SKM-1 (cell line): ENCODE measurements at regions not wholly inside any gene's neighbourhood (a gene's known extent, or its start where the extent isn't known, plus 50 kb on each side); places are given as distances from the start of the nearest gene placed in this dataset.
A peak's percentile ranks its signal among the peaks of the same experiment; 100 is the strongest.
"Not testable (repeated sequence)": the region's sequence is repeated elsewhere in the genome, so short reads cannot be mapped to it uniquely, and the experiment has no call there.

Source experiments
- DNase-seq: peaks from one replicate; lab custom pipeline; 2025; ENCODE audit not compliant: unreplicated experiment; lab: John Stamatoyannopoulos, UW

DNA sequence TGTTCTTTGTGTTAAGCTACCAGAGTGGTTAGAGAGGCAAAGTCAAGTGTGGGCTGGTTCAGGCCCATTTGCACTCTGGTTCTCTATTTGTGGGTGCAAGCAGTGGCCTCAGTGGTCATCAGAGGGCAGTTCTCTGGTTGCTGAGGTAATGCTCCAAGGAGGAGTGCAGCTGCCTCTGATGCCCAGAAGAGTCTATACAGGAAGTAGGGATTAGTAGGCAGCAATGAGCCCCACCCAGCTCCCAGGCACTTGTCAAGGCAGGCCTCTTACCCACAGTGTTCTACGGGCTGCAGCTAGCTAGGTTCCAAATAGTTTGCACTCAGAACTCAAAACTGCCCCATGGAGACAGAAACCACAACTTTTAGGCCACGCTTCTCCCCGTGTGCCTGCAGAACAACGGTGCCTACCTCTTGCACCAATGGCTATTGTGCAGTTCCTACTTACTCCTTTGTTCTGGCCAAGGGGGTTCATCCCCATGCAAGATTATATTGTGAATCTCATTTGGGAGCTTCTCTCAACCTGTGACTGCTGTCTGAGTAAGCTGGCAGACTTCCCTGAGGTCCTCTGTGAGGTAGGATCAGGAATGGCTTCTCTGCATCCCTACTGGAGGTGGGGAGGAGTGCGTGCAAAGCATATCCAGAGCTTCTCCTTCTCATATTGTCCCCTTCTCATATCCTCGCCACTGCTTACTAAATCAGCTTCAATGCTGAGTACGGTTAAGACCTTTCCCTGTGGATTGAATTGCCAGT is 410.3 kb upstream of the LMO3 start:
- no peak for DNase-seq

DNA sequence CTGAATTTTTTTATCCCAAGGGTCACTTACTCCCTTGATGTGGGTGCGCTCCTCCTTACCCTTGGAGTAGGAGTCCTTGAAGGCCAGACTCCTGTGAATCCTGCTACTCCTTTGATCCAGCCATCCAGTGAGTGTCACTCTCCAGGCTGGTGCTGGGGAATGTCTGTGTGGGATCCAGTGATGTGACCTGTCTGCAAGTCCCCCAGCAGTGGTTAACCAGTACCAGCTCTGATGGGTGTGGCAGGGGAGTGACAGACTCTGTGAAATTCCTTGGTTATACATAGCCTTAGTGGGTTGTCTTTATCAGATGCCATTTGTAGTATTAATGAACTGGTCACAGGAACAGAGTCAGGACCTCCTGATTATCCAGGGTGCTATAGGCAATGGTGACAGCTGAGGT is 409.5 kb upstream of the LMO3 start:
- DNase-seq = no peak

- not testable (repeated sequence) for DNase-seq
Observed at GRCh38 chr12:17007442-17008040, 401.6 kb upstream of the LMO3 start.

DNA sequence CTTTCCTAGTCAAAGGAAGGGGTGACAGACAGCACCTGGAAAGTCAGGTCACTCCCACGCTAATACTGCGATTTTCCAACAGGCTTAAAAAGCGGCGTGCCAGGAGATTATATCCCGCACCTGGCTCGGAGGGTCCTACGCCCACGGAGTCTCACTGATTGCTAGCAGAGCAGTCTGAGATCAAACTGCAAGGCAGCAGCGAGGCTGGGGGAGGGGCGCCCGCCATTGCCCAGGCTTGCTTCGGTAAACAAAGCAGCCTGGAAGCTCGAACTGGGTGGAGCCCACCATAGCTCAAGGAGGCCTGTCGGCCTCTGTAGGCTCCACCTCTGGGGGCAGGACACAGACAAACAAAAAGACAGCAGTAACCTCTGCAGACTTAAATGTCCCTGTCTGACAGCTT is 392.6 kb upstream of the LMO3 start:
- DNase-seq = not testable (repeated sequence)

- no peak for DNase-seq
Observed at GRCh38 chr12:16984484-16984883, 378.5 kb upstream of the LMO3 start.

DNA sequence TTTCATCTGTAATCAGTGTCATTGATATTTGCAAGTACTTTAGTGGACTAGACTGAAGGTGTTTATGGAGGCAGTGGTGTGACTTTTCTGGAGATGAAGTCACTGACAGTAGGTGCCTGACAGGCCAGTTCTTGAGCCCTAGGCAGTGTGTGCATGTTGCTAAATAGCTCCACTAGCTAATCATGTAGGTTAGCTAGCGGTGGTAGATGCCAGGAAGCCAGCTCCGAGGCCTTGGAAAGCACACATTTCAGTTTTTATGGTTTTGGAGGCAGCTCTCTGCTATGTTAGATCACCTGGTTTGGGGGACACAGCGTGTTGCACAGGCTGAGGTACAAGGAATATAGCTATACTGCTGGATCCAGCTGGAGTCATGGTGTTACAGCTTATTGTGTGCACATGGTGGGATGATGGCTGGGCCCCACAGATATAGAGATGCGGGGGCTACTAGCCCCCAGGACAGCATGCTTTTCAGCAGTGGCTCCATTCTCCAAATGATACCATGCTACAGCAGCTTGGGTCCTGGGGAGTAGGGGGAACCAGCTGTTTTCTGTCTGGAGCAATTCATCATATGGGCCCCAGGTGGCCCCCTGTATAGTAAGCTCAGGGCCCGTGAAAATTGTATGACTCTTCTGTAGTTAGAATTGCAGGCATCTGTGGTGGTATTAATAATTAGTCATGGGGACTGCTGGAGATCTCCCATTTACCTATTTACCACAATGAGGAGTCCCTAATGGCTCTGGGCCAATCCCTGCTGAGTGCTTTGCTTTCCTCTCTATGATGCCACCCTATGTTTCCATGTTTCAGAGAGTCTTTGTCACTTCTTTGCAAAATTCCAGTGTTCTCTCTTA is 367.2 kb upstream of the LMO3 start:
- no peak for DNase-seq

DNA sequence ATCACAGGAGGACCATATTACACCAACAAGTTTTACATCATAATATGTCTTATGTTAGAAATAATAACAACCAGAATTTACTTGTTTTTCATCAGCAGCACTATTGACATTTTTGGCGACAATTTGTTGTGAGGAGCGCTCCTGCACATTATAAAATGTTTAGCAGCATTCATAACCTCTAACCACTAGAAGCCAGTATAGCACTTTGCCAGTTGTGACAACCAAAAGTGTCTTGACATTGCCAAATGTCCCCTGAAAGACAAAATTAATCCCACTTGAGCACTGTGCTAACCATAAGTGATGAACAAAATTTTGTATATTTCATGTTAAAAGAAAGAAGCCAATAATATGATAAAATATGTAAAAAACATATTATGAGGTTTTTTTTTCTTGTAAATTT is 356.9 kb upstream of the LMO3 start:
- DNase-seq = no peak

DNA sequence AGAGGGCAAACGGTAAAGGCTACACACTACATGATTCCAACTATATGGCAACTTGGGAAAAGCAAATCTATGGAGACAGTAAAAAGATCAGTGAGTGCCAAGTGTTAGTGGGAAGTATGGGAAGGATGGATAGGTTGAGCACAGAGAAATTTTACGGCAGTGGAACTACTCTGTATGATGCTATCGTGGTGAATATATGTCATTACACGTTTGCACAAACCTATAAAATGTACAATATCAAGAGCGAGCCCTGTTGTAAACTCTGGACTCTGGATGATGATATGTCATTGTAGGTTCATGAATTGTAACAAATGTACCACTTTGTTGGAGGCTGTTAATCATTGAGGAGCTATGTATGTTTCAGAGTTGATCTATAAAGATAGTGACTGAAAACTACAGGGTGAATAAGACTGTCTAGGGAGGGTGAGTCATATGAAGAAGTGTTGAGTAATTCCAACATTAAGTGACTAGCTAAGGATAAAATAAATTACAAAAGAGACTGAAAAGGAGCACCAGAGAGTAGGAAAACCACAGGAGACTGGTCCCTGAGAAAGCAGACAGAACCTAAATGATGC is 349.2 kb upstream of the LMO3 start:
- no peak for DNase-seq

DNA sequence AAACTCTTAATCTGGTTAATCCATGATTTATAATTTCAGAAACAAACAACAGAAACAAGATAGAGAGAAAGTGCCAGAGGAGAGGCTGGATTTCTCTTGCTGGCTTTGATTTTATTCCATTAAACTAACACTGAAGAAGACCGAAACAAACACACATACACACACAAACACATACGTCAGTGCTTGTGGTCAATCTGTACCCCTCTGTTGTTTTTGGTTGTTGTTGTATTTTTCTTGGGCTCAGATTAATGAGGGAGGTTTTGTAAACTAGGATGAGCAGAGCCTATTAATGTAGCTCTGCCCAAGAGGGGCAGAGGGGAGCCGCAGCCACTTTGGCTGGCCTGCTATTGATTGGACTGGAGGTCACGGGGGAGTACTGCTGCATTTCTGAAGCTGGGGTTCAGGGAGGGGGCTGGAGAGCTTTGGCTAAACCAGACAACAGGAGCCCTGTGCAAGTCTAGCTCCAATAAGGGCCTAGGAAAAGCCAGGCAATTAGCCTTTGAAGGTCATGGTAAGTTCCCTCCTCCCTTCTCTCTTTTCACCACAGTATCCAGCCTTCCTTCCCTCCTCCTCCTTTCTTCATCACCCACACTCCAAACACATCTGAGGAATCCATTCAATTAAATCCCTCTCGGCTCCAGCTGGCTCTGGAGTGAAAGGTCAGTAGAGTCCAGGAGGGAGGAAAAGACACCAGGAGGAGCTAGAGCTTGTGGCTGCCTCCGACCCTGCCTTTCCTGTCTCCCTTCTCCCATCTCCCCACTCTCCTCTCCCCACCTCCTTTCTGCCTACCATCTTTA is 344.1 kb upstream of the LMO3 start:
- DNase-seq = no peak

DNA sequence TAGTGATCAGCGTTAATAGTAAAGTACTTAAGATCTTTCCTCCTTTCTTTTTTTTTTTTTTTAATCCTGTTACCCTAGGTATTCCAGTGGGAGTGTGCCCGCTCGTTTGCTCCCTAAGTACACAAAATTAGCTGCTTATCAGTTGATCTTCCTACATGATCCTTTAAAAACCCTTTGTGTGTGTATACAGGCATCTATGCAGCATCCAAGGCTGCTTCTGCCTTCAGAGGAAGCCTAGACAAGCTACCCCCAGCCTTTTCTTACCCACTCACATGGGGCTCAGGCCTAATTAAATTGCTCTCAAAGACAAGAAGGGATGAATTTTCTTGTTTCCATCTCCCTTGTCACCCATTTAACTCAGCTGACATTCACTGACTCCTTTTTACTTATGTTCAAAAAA is 343.4 kb upstream of the LMO3 start:
- no peak for DNase-seq

- DNase-seq = peak; percentile 2
Observed at GRCh38 chr12:16946704-16947103, 340.7 kb upstream of the LMO3 start.

- DNase-seq = peak; percentile 22
Observed at GRCh38 chr12:16939871-16940306, 333.9 kb upstream of the LMO3 start.

- DNase-seq = no peak
Observed at GRCh38 chr12:16927259-16927658, 321.3 kb upstream of the LMO3 start.

DNA sequence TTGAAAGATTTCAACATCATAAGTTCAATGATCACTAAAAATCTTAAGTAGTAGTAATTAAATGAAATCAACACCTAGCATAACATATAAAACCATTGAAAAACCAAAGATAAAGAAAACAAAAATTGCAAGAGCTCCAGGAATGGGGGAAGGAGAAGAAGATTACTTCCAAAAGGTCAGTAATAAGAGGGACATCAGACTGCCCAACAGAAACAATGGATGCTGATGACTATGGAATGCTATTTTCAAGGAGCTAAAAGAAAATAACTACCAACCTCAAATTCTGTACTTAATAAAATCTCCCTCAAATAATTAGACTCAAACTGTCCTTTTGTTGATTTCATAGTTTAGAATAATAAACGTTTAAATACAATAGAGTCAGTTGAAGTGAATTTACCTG is 314.5 kb upstream of the LMO3 start:
- DNase-seq = no peak

- no peak for DNase-seq
Observed at GRCh38 chr12:16919551-16919950, 313.6 kb upstream of the LMO3 start.

DNA sequence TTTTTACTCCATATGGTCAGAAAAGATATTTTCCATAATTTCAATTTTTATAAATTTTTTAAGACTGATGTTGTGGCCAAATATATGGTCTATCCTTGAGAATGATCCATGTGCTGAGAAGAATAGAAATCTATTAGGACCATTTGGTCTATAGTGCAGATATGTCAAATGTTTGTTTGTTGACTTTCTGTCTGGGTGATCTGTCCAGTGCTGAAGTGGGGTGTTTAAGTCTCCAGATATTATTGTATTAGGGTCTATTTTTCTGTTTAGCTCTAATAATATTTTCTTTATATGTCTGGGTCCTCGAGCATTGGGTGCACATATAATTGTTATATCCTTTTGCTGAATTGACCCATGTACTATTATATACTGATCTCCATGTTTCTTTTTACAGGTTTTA is 308.9 kb upstream of the LMO3 start:
- DNase-seq = no peak

- no peak for DNase-seq
Observed at GRCh38 chr12:16913832-16914490, 308.0 kb upstream of the LMO3 start.

DNA sequence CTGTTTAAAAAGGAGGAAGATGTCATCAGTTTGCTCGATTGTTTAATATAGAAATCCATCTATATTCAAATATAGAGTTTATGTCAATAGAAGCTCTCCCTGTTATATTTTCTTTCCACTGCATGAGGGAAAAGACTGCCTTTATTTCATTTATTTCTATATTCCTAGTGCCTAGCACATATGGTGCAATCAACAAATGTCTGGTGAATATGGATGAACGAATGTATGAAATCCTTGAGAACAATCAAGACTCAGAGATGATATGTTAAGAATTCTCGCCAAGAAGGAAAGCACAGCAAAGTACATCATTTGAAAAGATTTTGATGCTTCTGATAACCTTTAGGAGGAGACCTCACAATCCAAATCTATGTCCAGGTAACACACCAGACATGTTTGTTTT is 296.0 kb upstream of the LMO3 start:
- DNase-seq = no peak

- no peak for DNase-seq
Observed at GRCh38 chr12:16893426-16893825, 287.5 kb upstream of the LMO3 start.

DNA sequence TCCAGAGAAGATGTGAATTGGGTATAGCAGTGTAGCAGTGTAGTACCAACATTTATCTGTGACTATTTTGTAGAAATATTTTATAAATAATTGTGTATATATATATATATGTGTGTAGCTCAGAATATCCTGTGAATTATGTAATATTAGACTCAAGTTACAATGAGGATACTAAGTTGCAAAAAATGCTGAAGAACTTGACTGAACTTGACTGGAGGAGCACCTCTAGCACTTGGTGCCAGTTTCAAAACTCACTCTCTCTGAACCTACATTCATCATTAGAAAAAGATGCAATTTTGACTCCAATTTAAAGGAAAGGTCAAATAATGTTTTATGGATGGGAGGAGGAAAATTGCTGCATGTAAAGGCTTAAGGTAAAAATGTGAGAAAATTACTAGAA is 285.7 kb upstream of the LMO3 start:
- no peak for DNase-seq
